ENCODE measurements at regions not wholly inside any gene's neighbourhood (a gene's known extent, or its start where the extent isn't known, plus 50 kb on each side); places are given as distances from the start of the nearest gene placed in this dataset.

DNA sequence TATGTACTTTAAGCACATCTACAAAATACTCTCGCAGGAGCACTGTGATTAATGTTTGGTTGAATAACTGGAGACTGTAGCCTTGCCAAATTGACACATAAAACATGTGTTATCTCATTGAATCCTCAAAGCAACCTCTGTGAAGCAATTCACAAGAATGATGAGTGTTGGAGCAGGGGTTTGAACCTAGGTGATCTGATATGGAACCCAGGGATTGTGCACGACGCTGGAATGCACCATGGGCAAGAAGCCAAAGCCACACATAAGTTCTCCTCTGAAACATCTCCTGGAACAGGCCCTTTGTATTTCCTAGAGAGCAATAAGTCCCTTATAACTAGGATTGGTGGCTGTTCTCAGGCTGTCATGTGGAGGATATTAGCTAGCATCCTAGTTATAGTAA is 124.6 kb upstream of the IVNS1ABP start:
- TF ChIP-seq CTCF (IDR thresholded peaks at IDR 0.05) (no peak), POLR2A (IDR thresholded peaks at IDR 0.05) (no peak)
